ENCODE measurements at regions not wholly inside any gene's neighbourhood (a gene's known extent, or its start where the extent isn't known, plus 50 kb on each side); places are given as distances from the start of the nearest gene placed in this dataset.

- no peak for TF ChIP-seq CTCF (IDR thresholded peaks at IDR 0.05; ENCODE audit: borderline replicate concordance)
- H3K27ac ChIP-seq (replicated peaks), result no peak overlapping the region
- no peaks in the 10 kb centered on the region for H3K36me3 ChIP-seq
- H3K4me1 ChIP-seq, result no peaks in the 10 kb centered on the region
- no peaks in the 10 kb centered on the region for H3K27me3 ChIP-seq (ENCODE audit: low read depth)
- no peak overlapping the region for H3K4me3 ChIP-seq
- H3K9me3 ChIP-seq (replicated peaks), result no peaks in the 10 kb centered on the region
- intact Hi-C loops (cut with micrococcal nuclease), result no loop called here
- DNase-seq, result no peak
These were observed 483.5 kb downstream of the ADGRL2 start for GRCh38 chr1:82284213-82284612.

GRCh38 chr1:82279241-82279640 lies 478.5 kb downstream of the ADGRL2 start:
- TF ChIP-seq CTCF (IDR thresholded peaks at IDR 0.05; ENCODE audit: borderline replicate concordance), result no peak
- Histone ChIP-seq H3K4me3 (no peak overlapping the region), H3K36me3 (no peaks in the 10 kb centered on the region), H3K27me3 (ENCODE audit: low read depth) (no peaks in the 10 kb centered on the region), H3K4me1 (no peaks in the 10 kb centered on the region), H3K9me3 (replicated peaks) (no peaks in the 10 kb centered on the region), H3K27ac (replicated peaks) (no peak overlapping the region)
- intact Hi-C loops (cut with micrococcal nuclease), result no loop called here
- no peak for DNase-seq

- TF ChIP-seq CTCF (IDR thresholded peaks at IDR 0.05; ENCODE audit: borderline replicate concordance), result no peak
- no peaks in the 10 kb centered on the region for H3K4me1 ChIP-seq
- no peaks in the 10 kb centered on the region for H3K27me3 ChIP-seq (ENCODE audit: low read depth)
- H3K27ac ChIP-seq (replicated peaks), result no peak overlapping the region
- no peak for DNase-seq
- intact Hi-C loops (cut with micrococcal nuclease), result no loop called here
- no peaks in the 10 kb centered on the region for H3K9me3 ChIP-seq (replicated peaks)
- no peak overlapping the region for H3K4me3 ChIP-seq
- H3K36me3 ChIP-seq, result no peaks in the 10 kb centered on the region
These were observed 473.1 kb downstream of the ADGRL2 start for GRCh38 chr1:82273816-82274215.

- H3K27ac ChIP-seq (replicated peaks), result no peak overlapping the region
- H3K27me3 ChIP-seq (ENCODE audit: low read depth), result no peaks in the 10 kb centered on the region
- no peak overlapping the region for H3K4me3 ChIP-seq
- no peaks in the 10 kb centered on the region for H3K9me3 ChIP-seq (replicated peaks)
- no peaks in the 10 kb centered on the region for H3K36me3 ChIP-seq
- no peak for DNase-seq
- no peaks in the 10 kb centered on the region for H3K4me1 ChIP-seq
- no peak for TF ChIP-seq CTCF (IDR thresholded peaks at IDR 0.05; ENCODE audit: borderline replicate concordance)
- intact Hi-C loops (cut with micrococcal nuclease), result loop anchor here (10.0 kb wide), 1 partner anchor 65 kb away; no protein-coding TSS in a partner anchor
These were observed 468.7 kb downstream of the ADGRL2 start for GRCh38 chr1:82269431-82269830.

- intact Hi-C loops (cut with micrococcal nuclease), result loop anchor here (10.0 kb wide), 1 partner anchor 64 kb away; no protein-coding TSS in a partner anchor
- no peak overlapping the region for H3K4me3 ChIP-seq
- H3K36me3 ChIP-seq, result no peaks in the 10 kb centered on the region
- TF ChIP-seq CTCF (IDR thresholded peaks at IDR 0.05; ENCODE audit: borderline replicate concordance), result no peak
- H3K9me3 ChIP-seq (replicated peaks), result no peaks in the 10 kb centered on the region
- H3K4me1 ChIP-seq, result no peaks in the 10 kb centered on the region
- H3K27me3 ChIP-seq (ENCODE audit: low read depth), result no peaks in the 10 kb centered on the region
- no peak overlapping the region for H3K27ac ChIP-seq (replicated peaks)
- no peak for DNase-seq
These were observed 468.1 kb downstream of the ADGRL2 start for GRCh38 chr1:82268826-82269225.

GRCh38 chr1:82266351-82266750 lies 465.6 kb downstream of the ADGRL2 start:
- TF ChIP-seq CTCF (IDR thresholded peaks at IDR 0.05; ENCODE audit: borderline replicate concordance), result no peak
- no peak for DNase-seq
- Histone ChIP-seq H3K36me3 (no peaks in the 10 kb centered on the region), H3K4me1 (no peaks in the 10 kb centered on the region), H3K27ac (replicated peaks) (no peak overlapping the region), H3K27me3 (ENCODE audit: low read depth) (no peaks in the 10 kb centered on the region), H3K4me3 (no peak overlapping the region), H3K9me3 (replicated peaks) (no peaks in the 10 kb centered on the region)
- intact Hi-C loops (cut with micrococcal nuclease), result loop anchor here (10.0 kb wide), 1 partner anchor 62 kb away; no protein-coding TSS in a partner anchor

Data from left ventricle myocardium inferior (tissue), 1 donor.